ENCODE measurements at regions not wholly inside any gene's neighbourhood (a gene's known extent, or its start where the extent isn't known, plus 50 kb on each side); places are given as distances from the start of the nearest gene placed in this dataset.

GRCh38 chr2:21356857-21357255, 233.1 kb downstream of the TDRD15 start:
- TF ChIP-seq PAX8 (CRISPR knock-in tag; IDR thresholded peaks at IDR 0.05; ENCODE audit: borderline replicate concordance), result no peak
- no peak for TF ChIP-seq EP300 (IDR thresholded peaks at IDR 0.05; ENCODE audit: low read depth in 2 of 2, low read length in 2 of 2)
- no peak for TF ChIP-seq EP300 (CRISPR knock-in tag; IDR thresholded peaks at IDR 0.05; ENCODE audit: borderline replicate concordance)
- TF ChIP-seq FOXM1 (CRISPR knock-in tag; IDR thresholded peaks at IDR 0.05), result no peak
- TF ChIP-seq, protein P1, sequence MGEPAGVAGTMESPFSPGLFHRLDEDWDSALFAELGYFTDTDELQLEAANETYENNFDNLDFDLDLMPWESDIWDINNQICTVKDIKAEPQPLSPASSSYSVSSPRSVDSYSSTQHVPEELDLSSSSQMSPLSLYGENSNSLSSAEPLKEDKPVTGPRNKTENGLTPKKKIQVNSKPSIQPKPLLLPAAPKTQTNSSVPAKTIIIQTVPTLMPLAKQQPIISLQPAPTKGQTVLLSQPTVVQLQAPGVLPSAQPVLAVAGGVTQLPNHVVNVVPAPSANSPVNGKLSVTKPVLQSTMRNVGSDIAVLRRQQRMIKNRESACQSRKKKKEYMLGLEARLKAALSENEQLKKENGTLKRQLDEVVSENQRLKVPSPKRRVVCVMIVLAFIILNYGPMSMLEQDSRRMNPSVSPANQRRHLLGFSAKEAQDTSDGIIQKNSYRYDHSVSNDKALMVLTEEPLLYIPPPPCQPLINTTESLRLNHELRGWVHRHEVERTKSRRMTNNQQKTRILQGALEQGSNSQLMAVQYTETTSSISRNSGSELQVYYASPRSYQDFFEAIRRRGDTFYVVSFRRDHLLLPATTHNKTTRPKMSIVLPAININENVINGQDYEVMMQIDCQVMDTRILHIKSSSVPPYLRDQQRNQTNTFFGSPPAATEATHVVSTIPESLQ (CRISPR knock-in tag; conservative IDR thresholded peaks at IDR 0.05), result no peak
- TF ChIP-seq, protein P2, sequence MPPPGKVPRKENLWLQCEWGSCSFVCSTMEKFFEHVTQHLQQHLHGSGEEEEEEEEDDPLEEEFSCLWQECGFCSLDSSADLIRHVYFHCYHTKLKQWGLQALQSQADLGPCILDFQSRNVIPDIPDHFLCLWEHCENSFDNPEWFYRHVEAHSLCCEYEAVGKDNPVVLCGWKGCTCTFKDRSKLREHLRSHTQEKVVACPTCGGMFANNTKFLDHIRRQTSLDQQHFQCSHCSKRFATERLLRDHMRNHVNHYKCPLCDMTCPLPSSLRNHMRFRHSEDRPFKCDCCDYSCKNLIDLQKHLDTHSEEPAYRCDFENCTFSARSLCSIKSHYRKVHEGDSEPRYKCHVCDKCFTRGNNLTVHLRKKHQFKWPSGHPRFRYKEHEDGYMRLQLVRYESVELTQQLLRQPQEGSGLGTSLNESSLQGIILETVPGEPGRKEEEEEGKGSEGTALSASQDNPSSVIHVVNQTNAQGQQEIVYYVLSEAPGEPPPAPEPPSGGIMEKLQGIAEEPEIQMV (CRISPR knock-in tag; IDR thresholded peaks at IDR 0.05; ENCODE audit: low read depth), result no peak
- TF ChIP-seq YEATS2 (CRISPR knock-in tag; IDR thresholded peaks at IDR 0.05; ENCODE audit: borderline replicate concordance), result no peak
- TF ChIP-seq, protein P3, sequence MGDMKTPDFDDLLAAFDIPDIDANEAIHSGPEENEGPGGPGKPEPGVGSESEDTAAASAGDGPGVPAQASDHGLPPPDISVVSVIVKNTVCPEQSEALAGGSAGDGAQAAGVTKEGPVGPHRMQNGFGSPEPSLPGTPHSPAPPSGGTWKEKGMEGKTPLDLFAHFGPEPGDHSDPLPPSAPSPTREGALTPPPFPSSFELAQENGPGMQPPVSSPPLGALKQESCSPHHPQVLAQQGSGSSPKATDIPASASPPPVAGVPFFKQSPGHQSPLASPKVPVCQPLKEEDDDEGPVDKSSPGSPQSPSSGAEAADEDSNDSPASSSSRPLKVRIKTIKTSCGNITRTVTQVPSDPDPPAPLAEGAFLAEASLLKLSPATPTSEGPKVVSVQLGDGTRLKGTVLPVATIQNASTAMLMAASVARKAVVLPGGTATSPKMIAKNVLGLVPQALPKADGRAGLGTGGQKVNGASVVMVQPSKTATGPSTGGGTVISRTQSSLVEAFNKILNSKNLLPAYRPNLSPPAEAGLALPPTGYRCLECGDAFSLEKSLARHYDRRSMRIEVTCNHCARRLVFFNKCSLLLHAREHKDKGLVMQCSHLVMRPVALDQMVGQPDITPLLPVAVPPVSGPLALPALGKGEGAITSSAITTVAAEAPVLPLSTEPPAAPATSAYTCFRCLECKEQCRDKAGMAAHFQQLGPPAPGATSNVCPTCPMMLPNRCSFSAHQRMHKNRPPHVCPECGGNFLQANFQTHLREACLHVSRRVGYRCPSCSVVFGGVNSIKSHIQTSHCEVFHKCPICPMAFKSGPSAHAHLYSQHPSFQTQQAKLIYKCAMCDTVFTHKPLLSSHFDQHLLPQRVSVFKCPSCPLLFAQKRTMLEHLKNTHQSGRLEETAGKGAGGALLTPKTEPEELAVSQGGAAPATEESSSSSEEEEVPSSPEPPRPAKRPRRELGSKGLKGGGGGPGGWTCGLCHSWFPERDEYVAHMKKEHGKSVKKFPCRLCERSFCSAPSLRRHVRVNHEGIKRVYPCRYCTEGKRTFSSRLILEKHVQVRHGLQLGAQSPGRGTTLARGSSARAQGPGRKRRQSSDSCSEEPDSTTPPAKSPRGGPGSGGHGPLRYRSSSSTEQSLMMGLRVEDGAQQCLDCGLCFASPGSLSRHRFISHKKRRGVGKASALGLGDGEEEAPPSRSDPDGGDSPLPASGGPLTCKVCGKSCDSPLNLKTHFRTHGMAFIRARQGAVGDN (CRISPR knock-in tag; IDR thresholded peaks at IDR 0.05), result no peak
- no peak for TF ChIP-seq HOXA7 (CRISPR knock-in tag; IDR thresholded peaks at IDR 0.05)
- TF ChIP-seq ZNF713 (CRISPR knock-in tag; IDR thresholded peaks at IDR 0.05), result no peak
- no peak for TF ChIP-seq REPIN1 (CRISPR knock-in tag; IDR thresholded peaks at IDR 0.05; ENCODE audit: borderline replicate concordance, low read depth)
- no peak for TF ChIP-seq ATF2 (CRISPR knock-in tag; IDR thresholded peaks at IDR 0.05)
- no peak for TF ChIP-seq XRCC5 (optimal IDR thresholded peaks at IDR 0.05; ENCODE audit: low read length)
- no peak for TF ChIP-seq ZNF318 (CRISPR knock-in tag; IDR thresholded peaks at IDR 0.05)
- TF ChIP-seq POLR2A (IDR thresholded peaks at IDR 0.05; ENCODE audit: insufficient read depth in 1 of 2, low read depth in 2 of 2, low read length in 2 of 2), result no peak

Measured in HepG2 (cell line).